ENCODE measurements at regions not wholly inside any gene's neighbourhood (a gene's known extent, or its start where the extent isn't known, plus 50 kb on each side); places are given as distances from the start of the nearest gene placed in this dataset.

GRCh38 chr9:28941856-28942255 lies 1368.6 kb upstream of the C9orf72 start:
- Histone ChIP-seq H3K9me3 (no peaks in the 10 kb centered on the region), H3K4me3 (no peak overlapping the region), H3K27ac (no peak overlapping the region), H3K27me3 (no peaks in the 10 kb centered on the region), H3K36me3 (no peaks in the 10 kb centered on the region), H3K4me1 (no peaks in the 10 kb centered on the region)
- no peak for TF ChIP-seq CTCF (IDR thresholded peaks at IDR 0.05)
- DNase-seq = no peak
- intact Hi-C loops (cut with DNase I) = no loop called here
- ATAC-seq = no peak

- no peak overlapping the region for H3K4me3 ChIP-seq
- DNase-seq (no peak), ATAC-seq (no peak)
- no peak for TF ChIP-seq CTCF (IDR thresholded peaks at IDR 0.05)
- intact Hi-C loops (cut with DNase I) = no loop called here
- H3K27ac ChIP-seq = no peak overlapping the region
- H3K4me1 ChIP-seq = no peaks in the 10 kb centered on the region
- no peaks in the 10 kb centered on the region for H3K36me3 ChIP-seq
- no peaks in the 10 kb centered on the region for H3K9me3 ChIP-seq
- H3K27me3 ChIP-seq = no peaks in the 10 kb centered on the region
These were observed 1369.7 kb upstream of the C9orf72 start for GRCh38 chr9:28942941-28943340.

GRCh38 chr9:28946648-28947047 lies 1373.4 kb upstream of the C9orf72 start:
- DNase-seq = no peak
- no peaks in the 10 kb centered on the region for H3K4me1 ChIP-seq
- H3K9me3 ChIP-seq = peaks cover 0 to 3% of the 10 kb centered on the region in 2 donors
- no peak for ATAC-seq
- H3K4me3 ChIP-seq = no peak overlapping the region
- no peaks in the 10 kb centered on the region for H3K36me3 ChIP-seq
- H3K27ac ChIP-seq = no peak overlapping the region
- intact Hi-C loops (cut with DNase I) = no loop called here
- no peaks in the 10 kb centered on the region for H3K27me3 ChIP-seq
- TF ChIP-seq CTCF (IDR thresholded peaks at IDR 0.05) = no peak

GRCh38 chr9:28951945-28952344 lies 1378.7 kb upstream of the C9orf72 start:
- no peak for TF ChIP-seq CTCF (IDR thresholded peaks at IDR 0.05)
- Histone ChIP-seq H3K4me1 (no peaks in the 10 kb centered on the region), H3K36me3 (no peaks in the 10 kb centered on the region), H3K27me3 (no peaks in the 10 kb centered on the region), H3K9me3 (peaks cover 0 to 3% of the 10 kb centered on the region in 2 donors), H3K4me3 (no peak overlapping the region), H3K27ac (no peak overlapping the region)
- DNase-seq (no peak), ATAC-seq (peak; percentile 40)
- intact Hi-C loops (cut with DNase I) = no loop called here

- H3K4me1 ChIP-seq = no peaks in the 10 kb centered on the region
- H3K9me3 ChIP-seq = no peaks in the 10 kb centered on the region
- DNase-seq (no peak), ATAC-seq (no peak)
- no peak overlapping the region for H3K27ac ChIP-seq
- intact Hi-C loops (cut with DNase I) = no loop called here
- no peak for TF ChIP-seq CTCF (IDR thresholded peaks at IDR 0.05)
- H3K36me3 ChIP-seq = no peaks in the 10 kb centered on the region
- no peaks in the 10 kb centered on the region for H3K27me3 ChIP-seq
- no peak overlapping the region for H3K4me3 ChIP-seq
These were observed 1383.0 kb upstream of the C9orf72 start for GRCh38 chr9:28956116-28956880.
